HepG2 (cell line): ENCODE measurements at regions not wholly inside any gene's neighbourhood (a gene's known extent, or its start where the extent isn't known, plus 50 kb on each side); places are given as distances from the start of the nearest gene placed in this dataset.

ENCODE experiments used
- AGO1 ChIP-seq: fragments of 200-400 bp; formaldehyde crosslinking; IDR thresholded peaks from 2 replicates; pipeline ENCODE4 v1.6.1; 2017; ENCODE audit warnings: mild to moderate bottlenecking, low read depth, low read length, moderate library complexity; ENCODE audit not compliant: poor library complexity, severe bottlenecking
- BCL6 ChIP-seq: IDR thresholded peaks from 2 replicates; pipeline ENCODE4 v1.6.1; 2016; ENCODE audit warnings: missing genetic modification reagents, missing compliant biosample characterization
- CTCF ChIP-seq: sonication (generic); formaldehyde crosslinking; IDR thresholded peaks from 2 replicates; pipeline ENCODE4 v1.5.0; 2020; ENCODE audit warnings: mild to moderate bottlenecking, missing genetic modification reagents, moderate library complexity
- DPF2 ChIP-seq: sonication (generic); formaldehyde crosslinking; IDR thresholded peaks from 2 replicates; pipeline ENCODE4 v1.4.0; 2020; ENCODE audit warnings: mild to moderate bottlenecking, low read depth, missing genetic modification reagents, borderline replicate concordance
- GATA4 ChIP-seq: sonication (generic); IDR thresholded peaks from 2 replicates; pipeline ENCODE4 v1.6.1; 2016; ENCODE audit warnings: antibody characterized with exemption, low read depth, borderline replicate concordance
- LCORL ChIP-seq, 2 experiments: fragments of 450-650 bp in 1 of 2; sonication (generic) in 1 of 2; formaldehyde crosslinking in 1 of 2; IDR thresholded peaks; 2 replicates each; pipeline versions ENCODE4 v1.5.0 to v1.6.1; 2017 to 2020; ENCODE audit warnings: antibody characterized with exemption in 1 of 2, missing genetic modification reagents in 1 of 2
- MTA1 ChIP-seq: sonication (generic); formaldehyde crosslinking; IDR thresholded peaks from 2 replicates; pipeline ENCODE4 v1.4.0; 2020; ENCODE audit warnings: missing genetic modification reagents, mild to moderate bottlenecking, borderline replicate concordance
- NFYB ChIP-seq: sonication (generic); formaldehyde crosslinking; IDR thresholded peaks from 2 replicates; pipeline ENCODE4 v1.4.0; 2020; ENCODE audit warnings: missing genetic modification reagents
- PAXIP1 ChIP-seq: sonication (generic); formaldehyde crosslinking; conservative IDR thresholded peaks from 2 replicates; pipeline ENCODE4 v1.4.0; 2020; ENCODE audit warnings: mild to moderate bottlenecking, missing genetic modification reagents, moderate library complexity
- ZBTB7A ChIP-seq: sonication (generic); formaldehyde crosslinking; IDR thresholded peaks from 2 replicates; pipeline ENCODE4 v1.8.0; 2022; ENCODE audit warnings: mild to moderate bottlenecking, missing genetic modification reagents
- ZNF441 ChIP-seq: sonication (generic); formaldehyde crosslinking; IDR thresholded peaks from 2 replicates; pipeline ENCODE4 v1.7.0; 2021; ENCODE audit warnings: missing genetic modification reagents, borderline replicate concordance

GRCh38 chr6:8361259-8361658 is 74.1 kb downstream of the SLC35B3 start:
- TF ChIP-seq LCORL (IDR thresholded peaks at IDR 0.05), result no peak
- TF ChIP-seq LCORL (CRISPR knock-in tag; IDR thresholded peaks at IDR 0.05), result no peak
- TF ChIP-seq AGO1, result no peak
- TF ChIP-seq NFYB (CRISPR knock-in tag), result no peak
- TF ChIP-seq MTA1, result no peak
- TF ChIP-seq GATA4, result no peak
- TF ChIP-seq PAXIP1 (CRISPR knock-in tag), result no peak
- no peak for TF ChIP-seq ZBTB7A (CRISPR knock-in tag)
- no peak for TF ChIP-seq DPF2
- TF ChIP-seq ZNF441 (CRISPR knock-in tag), result no peak
- no peak for TF ChIP-seq CTCF
- no peak for TF ChIP-seq BCL6 (CRISPR knock-in tag)
